Nucleus accumbens (tissue), 56 donors: ENCODE measurements at regions not wholly inside any gene's neighbourhood (a gene's known extent, or its start where the extent isn't known, plus 50 kb on each side); places are given as distances from the start of the nearest gene placed in this dataset.
"Not testable (repeated sequence)": the region's sequence is repeated elsewhere in the genome, so short reads cannot be mapped to it uniquely, and the experiment has no call there.

Experiments
- DNase-seq, 56 donors: peaks; one replicate each; lab custom pipeline; 2025; lab: John Stamatoyannopoulos, UW

DNA sequence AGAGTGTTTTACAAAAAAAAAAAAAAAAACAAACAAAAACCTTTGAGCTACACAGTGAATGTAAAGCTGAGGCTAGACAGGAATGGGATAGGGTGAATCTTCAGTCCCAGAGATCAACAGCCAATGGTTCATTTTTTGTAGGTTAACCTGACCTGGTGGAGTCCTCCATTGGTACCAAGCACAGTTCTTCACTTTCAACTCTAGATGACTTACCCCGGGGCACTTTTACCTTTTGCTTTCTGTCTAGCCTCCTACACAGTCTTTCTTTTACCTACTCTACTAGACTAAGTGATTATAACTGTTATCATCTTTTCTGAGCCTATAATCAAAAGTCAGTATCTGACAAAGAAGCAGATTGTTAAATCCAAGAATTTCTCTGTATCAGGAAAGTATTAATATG lies 50.9 kb downstream of the ANXA2R start:
- DNase-seq, result no peak

GRCh38 chr5:42988568-42988967 lies 51.6 kb downstream of the ANXA2R start:
- no peak for DNase-seq

DNA sequence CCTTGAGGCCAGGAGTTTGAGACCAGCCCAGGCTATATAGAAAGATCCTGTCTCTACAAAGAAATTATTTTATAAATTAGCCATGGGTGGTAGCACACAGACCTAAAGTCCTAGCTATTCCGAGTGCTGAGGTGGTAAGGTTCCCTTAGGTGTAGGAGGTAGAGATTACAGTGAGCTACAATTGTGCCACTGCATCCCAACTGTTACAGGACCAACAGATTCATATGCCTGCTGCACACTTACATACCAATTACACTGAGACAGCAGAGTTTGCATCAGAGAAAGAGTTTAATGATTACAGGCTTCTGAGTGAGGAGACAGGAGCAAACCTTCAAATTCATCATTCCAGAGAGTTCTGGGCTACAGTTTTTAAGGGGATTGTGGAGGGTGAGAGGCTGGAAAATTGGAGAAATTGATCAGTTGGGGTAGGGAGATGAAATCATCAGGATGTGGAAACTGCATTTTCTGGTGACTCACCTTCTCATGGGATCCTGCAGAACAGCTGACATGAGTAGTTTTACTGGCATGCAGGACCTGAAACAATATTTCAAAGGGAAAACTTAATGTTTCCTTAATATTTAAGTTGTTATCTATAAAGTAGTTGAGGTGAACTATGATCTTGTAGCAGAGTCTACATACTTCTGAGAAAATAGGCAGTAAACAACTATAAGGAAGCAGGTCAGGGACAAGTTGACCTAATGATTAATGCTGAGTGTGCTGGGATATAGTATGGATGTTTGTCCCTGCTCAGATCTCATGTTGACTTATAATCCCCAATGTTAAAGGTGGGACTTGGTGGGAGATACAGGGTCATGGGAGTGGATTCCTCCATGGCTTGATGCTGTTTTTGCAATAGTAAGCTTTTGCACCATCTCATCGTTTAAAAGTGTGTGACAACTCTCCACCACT lies 54.7 kb downstream of the ANXA2R start:
- DNase-seq, result no peak

DNA sequence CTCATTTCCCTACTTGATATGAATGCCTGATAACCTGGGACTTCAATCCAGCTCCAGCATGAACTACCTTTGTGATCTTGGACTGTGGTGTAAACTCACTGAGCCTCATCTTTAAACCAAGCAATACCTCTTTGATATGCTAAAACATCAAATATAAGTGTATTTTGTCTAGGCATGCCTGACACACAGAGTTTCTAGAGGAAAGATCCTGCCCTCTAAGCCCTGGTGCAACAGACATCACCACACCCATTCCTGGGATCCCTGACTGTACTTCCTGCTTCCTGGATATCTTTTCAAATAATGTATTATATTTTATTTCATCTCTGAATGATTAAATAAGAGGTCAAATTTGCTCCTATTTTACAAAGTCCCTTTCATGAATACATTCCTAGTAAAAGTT lies 55.8 kb downstream of the ANXA2R start:
- no peak for DNase-seq

DNA sequence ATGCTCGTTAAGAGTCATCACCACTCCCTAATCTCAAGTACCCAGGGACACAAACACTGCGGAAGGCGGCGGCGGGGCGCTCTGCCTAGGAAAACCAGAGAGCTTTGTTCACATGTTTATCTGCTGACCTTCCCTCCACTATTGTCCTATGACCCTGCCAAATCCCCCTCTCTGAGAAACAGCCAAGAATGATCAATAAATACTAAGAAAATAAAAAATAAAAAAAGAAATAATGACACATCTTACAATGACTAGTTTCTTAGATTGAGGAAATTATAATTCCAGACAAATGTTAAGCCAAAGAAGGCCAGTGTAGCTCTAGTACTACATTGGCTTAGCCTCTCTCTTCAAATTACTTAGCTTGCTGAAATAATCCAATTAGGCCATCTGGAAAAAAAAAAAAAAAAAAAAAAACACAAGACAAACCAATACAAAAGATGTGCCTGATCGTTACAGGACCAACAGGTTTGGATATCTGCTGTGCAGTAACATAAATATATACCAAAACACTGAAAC lies 58.0 kb downstream of the ANXA2R start:
- no peak for DNase-seq

DNA sequence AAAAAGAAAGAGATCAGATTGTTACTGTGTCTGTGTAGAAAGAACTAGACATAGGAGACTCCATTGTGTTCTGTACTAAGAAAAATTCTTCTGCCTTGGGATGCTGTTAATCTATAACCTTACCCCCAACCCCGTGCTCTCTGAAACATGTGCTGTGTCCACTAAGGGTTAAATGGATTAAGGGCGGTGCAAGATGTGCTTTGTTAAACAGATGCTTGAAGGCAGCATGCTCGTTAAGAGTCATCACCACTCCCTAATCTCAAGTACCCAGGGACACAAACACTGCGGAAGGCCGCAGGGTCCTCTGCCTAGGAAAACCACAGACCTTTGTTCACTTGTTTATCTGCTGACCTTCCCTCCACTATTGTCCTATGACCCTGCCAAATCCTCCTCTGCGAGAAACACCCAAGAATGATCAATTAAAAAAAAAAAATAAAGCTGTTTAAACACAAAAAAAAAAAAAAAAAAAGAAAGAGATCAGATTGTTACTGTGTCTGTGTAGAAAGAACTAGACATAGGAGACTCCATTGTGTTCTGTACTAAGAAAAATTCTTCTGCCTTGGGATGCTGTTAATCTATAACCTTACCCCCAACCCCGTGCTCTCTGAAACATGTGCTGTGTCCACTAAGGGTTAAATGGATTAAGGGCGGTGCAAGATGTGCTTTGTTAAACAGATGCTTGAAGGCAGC lies 58.6 kb downstream of the ANXA2R start:
- not testable (repeated sequence) for DNase-seq

- DNase-seq, result not testable (repeated sequence)
Measured at GRCh38 chr5:42981015-42981414, 59.1 kb downstream of the ANXA2R start.

DNA sequence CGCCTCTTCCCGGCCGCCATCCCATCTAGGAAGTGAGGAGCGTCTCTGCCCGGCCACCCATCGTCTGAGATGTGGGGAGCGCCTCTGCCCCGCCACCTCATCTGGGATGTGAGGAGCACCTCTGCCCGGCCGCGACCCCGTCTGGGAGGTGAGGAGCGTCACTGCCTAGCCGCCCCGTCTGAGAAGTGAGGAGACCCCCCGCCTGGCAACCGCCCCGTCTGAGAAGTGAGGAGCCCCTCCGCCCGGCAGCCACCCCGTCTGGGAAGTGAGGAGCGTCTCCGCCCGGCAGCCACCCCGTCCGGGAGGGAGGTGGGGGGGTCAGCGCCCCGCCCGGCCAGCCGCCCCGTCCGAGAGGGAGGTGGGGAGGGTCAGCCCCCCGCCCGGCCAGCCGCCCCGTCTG lies 59.7 kb downstream of the ANXA2R start:
- not testable (repeated sequence) for DNase-seq

DNA sequence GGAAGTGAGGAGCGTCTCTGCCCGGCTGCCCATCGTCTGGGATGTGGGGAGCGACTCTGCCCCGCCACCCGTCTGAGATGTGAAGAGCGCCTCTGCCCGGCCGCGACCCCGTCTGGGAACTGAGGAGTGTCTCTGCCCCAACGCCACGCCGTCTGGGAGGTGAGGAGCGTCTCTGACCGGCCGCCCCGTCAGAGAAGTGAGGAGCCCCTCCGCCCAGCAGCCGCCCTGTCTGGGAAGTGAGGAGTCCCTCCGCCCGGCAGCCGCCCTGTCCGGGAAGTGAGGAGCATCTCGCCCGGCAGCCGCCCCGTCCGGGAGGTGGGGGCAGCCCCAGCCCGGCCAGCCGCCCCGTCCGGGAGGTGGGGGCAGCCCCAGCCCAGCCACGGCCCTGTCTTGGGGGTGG lies 60.9 kb downstream of the ANXA2R start:
- not testable (repeated sequence) for DNase-seq

DNA sequence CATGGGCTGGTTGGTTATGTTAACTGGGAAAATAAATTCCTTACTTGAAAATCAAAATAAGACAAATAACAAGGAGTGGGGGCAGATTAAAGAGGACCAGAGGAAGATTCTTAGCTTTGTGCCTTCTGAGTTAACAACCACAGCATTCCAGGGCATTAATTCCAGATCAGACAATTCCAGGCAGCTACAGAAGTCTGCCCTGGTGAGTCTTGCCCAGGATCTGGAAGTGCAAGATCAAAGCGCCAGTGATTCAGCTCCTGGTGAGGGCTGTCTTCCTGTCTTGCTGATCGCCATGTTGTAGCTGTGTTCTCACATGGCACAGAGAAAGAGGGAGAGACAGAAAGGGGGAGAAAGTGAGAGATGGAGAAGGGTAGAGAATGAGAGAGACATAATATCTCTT lies 65.6 kb downstream of the ANXA2R start:
- DNase-seq, result no peak

GRCh38 chr5:42970636-42971559 lies 69.2 kb downstream of the ANXA2R start:
- DNase-seq, result no peak

- DNase-seq, result no peak
Measured at GRCh38 chr5:42965934-42966333, 74.2 kb downstream of the ANXA2R start.

GRCh38 chr5:42963412-42963811 lies 76.7 kb downstream of the ANXA2R start:
- no peak for DNase-seq

- no peak for DNase-seq
Measured at GRCh38 chr5:42962124-42962523, 78.0 kb downstream of the ANXA2R start.

GRCh38 chr5:42960506-42960905 lies 79.6 kb downstream of the ANXA2R start:
- DNase-seq, result no peak

DNA sequence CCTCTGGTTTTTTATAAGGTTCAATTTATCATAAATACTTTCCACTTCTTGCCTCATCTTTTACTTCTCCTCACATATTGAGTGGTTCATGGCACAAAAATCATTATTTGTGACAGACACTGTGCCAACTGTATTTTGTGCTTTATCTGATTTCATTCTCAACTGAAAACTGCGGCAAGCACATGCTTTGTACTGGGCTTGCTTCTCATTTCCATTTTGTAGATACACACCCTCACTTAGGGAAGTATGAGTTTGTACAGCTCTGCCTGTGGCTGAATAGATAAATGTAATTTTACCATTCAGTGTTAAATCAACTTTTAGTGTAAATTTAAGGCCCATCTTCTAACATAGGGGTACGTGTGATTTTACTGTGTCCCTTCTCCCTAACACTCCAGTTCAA lies 83.6 kb downstream of the ANXA2R start:
- no peak for DNase-seq

DNA sequence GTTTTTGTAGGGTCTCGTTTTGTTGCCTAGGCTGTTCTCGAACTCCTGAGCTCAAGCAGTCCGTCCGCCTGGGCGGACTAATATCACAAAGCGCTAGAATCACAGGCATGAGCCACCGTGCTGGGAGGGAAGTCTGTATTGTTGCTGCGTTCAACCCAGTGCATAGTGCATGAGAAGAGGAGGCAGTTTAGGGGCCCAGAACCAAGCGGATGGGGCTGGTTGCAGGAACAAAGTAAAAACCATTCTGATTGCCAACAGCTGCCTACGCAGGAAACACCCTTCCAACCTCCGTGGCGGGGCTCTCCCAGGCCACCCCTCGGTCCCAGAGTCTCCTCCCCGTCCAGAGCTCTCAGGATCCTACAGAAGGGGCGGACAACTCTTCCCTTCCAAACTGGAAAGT lies 87.1 kb downstream of the ANXA2R start:
- DNase-seq, result no peak

GRCh38 chr5:42952578-42952974 lies 87.5 kb downstream of the ANXA2R start:
- DNase-seq, result no peak

GRCh38 chr5:42951293-42951840 lies 88.8 kb downstream of the ANXA2R start:
- peak in 8 of 56 donors; percentile 8 to 43 (median 28) for DNase-seq
